Right lobe of liver (tissue), 4 donors: ENCODE measurements at regions not wholly inside any gene's neighbourhood (a gene's known extent, or its start where the extent isn't known, plus 50 kb on each side); places are given as distances from the start of the nearest gene placed in this dataset.

Experiments
- POLR2A ChIP-seq: fragments of 450-650 bp; IDR thresholded peaks from one replicate; pipeline ENCODE4 v1.6.1; 2017; ENCODE audit warnings: antibody characterized with exemption, mild to moderate bottlenecking
- TF ChIP-seq, protein P1 (sequence below), 4 donors: fragments of 200-600 bp in 3 of 4; fragments of 450-650 bp in 1 of 4; IDR thresholded peaks; one replicate each; pipeline versions ENCODE4 v1.5.1 to v1.8.0; 2016 to 2022; ENCODE audit warnings: antibody characterized with exemption in 4 of 4, mild to moderate bottlenecking in 2 of 4
- donor health status: DM: no; HTN: no; CAD: no.
- donor health status: DM: no; HTN: no; CAD: no.
- donor health status: DM: no; HTN: yes; CAD: no.

DNA sequence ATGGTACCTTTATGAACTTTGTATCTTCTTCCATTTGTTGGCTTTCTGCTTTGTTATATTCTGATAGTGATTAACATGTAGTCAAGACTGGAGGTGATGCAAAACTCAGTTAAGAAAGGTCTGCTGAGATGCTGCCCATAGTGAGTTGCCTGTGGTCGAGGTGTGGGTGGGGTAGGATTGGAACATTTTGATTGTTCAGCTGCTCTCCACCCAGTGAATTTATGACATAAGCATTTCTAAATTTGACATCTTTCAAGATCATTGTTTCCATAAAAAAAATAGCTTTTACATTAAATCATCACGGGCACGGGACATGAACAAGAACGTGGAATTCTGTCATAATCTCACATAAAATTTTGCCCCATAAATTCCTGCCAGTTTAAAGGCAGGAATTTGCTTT, 146.6 kb upstream of the POU3F2 start:
- TF ChIP-seq POLR2A: no peak
- TF ChIP-seq, protein P1, sequence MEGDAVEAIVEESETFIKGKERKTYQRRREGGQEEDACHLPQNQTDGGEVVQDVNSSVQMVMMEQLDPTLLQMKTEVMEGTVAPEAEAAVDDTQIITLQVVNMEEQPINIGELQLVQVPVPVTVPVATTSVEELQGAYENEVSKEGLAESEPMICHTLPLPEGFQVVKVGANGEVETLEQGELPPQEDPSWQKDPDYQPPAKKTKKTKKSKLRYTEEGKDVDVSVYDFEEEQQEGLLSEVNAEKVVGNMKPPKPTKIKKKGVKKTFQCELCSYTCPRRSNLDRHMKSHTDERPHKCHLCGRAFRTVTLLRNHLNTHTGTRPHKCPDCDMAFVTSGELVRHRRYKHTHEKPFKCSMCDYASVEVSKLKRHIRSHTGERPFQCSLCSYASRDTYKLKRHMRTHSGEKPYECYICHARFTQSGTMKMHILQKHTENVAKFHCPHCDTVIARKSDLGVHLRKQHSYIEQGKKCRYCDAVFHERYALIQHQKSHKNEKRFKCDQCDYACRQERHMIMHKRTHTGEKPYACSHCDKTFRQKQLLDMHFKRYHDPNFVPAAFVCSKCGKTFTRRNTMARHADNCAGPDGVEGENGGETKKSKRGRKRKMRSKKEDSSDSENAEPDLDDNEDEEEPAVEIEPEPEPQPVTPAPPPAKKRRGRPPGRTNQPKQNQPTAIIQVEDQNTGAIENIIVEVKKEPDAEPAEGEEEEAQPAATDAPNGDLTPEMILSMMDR (IDR thresholded peaks at IDR 0.05): no peak
